ENCODE measurements at regions not wholly inside any gene's neighbourhood (a gene's known extent, or its start where the extent isn't known, plus 50 kb on each side); places are given as distances from the start of the nearest gene placed in this dataset.
A peak's percentile ranks its signal among the peaks of the same experiment; 100 is the strongest.

DNA sequence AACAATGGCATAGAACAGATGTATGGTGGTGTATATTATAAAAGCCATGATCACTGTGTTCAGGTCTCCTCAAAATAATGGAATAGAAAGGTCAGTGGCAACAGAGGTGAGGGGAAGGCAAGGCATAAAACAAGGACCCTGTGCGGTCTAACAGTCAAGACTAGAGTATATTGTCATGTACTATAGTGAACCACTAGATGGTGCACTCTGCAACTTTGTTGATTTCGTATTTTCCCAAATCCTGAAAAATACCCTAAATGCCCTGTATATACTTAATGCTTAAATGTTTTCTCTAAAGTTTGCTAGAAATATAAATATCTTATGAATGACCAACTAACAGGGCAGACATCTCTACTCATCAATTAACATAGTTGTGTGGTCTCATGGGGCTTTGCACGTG is 453.0 kb downstream of the PCDH11X start:
- no peaks in the 10 kb centered on the region for H3K36me3 ChIP-seq
- 61% methylated on average over 3 of the region's 3 CpGs for WGBS
- DNase-seq (ENCODE audit: extremely low spot score): no peak
- H3K27me3 ChIP-seq: no peaks in the 10 kb centered on the region
- no peaks in the 10 kb centered on the region for H3K4me1 ChIP-seq
- TF ChIP-seq, protein P1, sequence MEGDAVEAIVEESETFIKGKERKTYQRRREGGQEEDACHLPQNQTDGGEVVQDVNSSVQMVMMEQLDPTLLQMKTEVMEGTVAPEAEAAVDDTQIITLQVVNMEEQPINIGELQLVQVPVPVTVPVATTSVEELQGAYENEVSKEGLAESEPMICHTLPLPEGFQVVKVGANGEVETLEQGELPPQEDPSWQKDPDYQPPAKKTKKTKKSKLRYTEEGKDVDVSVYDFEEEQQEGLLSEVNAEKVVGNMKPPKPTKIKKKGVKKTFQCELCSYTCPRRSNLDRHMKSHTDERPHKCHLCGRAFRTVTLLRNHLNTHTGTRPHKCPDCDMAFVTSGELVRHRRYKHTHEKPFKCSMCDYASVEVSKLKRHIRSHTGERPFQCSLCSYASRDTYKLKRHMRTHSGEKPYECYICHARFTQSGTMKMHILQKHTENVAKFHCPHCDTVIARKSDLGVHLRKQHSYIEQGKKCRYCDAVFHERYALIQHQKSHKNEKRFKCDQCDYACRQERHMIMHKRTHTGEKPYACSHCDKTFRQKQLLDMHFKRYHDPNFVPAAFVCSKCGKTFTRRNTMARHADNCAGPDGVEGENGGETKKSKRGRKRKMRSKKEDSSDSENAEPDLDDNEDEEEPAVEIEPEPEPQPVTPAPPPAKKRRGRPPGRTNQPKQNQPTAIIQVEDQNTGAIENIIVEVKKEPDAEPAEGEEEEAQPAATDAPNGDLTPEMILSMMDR (IDR thresholded peaks at IDR 0.05): peak in 2 of 3 experiments; percentile 22 to 24
- TF ChIP-seq EP300 (IDR thresholded peaks at IDR 0.05) (no peak), POLR2AphosphoS5 (IDR thresholded peaks at IDR 0.05) (no peak)
- no peaks in the 10 kb centered on the region for H3K9me3 ChIP-seq
- H3K27ac ChIP-seq (replicated peaks in 1 of 4): no peak overlapping the region
- H3K4me3 ChIP-seq: no peak overlapping the region
- intact Hi-C loops (cut with DNase I): no loop called here

DNA sequence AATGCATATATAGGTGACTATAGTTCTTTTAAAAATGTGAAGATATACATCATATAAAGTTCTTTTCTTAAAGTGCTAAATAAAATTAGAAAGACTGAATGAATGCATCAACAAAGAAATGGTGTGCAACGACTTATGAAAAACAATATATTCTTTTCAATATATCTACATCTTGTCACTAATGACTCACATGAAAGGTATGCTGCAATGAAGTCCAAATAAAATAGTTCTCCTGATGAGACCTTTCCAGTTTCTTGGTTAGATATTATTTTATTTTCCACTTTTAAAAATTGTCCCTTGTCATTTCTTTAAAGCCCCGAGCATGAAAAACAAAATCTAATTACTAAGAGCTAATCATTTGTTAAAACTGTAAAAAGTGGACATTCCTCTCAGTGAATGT is 462.1 kb downstream of the PCDH11X start:
- H3K4me1 ChIP-seq: no peaks in the 10 kb centered on the region
- no peaks in the 10 kb centered on the region for H3K36me3 ChIP-seq
- H3K9me3 ChIP-seq: no peaks in the 10 kb centered on the region
- no peak for DNase-seq (ENCODE audit: extremely low spot score)
- 67% methylated on average over 2 of the region's 2 CpGs for WGBS
- intact Hi-C loops (cut with DNase I): no loop called here
- no peak overlapping the region for H3K4me3 ChIP-seq
- no peak for TF ChIP-seq POLR2AphosphoS5 (IDR thresholded peaks at IDR 0.05)
- TF ChIP-seq EP300 (IDR thresholded peaks at IDR 0.05): no peak
- TF ChIP-seq POLR2A (IDR thresholded peaks at IDR 0.05; ENCODE audit: low read depth): no peak
- TF ChIP-seq, protein P1 (IDR thresholded peaks at IDR 0.05): no peak
- no peak overlapping the region for H3K27ac ChIP-seq (replicated peaks in 1 of 4)
- H3K27me3 ChIP-seq: no peaks in the 10 kb centered on the region

DNA sequence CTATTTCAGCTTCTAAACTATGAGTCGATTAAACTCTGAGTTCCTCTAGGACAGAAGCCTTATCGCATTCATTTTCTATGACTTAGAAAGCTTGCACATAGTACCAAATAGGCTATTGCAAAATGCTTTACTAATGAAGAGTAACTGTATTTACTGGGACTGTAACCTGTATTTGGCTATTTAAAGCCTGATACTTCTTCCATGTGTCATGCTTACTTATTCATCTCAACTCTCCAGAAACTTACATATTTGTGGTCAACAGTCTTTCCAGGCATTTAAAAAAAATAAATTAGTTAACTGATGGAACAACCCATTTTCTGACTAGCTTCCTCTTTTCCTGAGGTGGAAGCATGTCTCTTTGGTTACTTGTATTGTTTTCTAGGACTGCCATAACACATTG is 467.9 kb downstream of the PCDH11X start:
- intact Hi-C loops (cut with DNase I): no loop called here
- TF ChIP-seq POLR2AphosphoS5 (IDR thresholded peaks at IDR 0.05) (no peak), EP300 (IDR thresholded peaks at IDR 0.05) (no peak), POLR2A (IDR thresholded peaks at IDR 0.05; ENCODE audit: low read depth) (no peak)
- TF ChIP-seq, protein P1 (IDR thresholded peaks at IDR 0.05): no peak
- no peaks in the 10 kb centered on the region for H3K4me1 ChIP-seq
- no peaks in the 10 kb centered on the region for H3K36me3 ChIP-seq
- no peaks in the 10 kb centered on the region for H3K9me3 ChIP-seq
- 90% methylated on average over 2 of the region's 2 CpGs for WGBS
- no peak for DNase-seq (ENCODE audit: extremely low spot score)
- H3K27ac ChIP-seq (replicated peaks in 1 of 4): no peak overlapping the region
- H3K4me3 ChIP-seq: no peak overlapping the region
- H3K27me3 ChIP-seq: no peaks in the 10 kb centered on the region

DNA sequence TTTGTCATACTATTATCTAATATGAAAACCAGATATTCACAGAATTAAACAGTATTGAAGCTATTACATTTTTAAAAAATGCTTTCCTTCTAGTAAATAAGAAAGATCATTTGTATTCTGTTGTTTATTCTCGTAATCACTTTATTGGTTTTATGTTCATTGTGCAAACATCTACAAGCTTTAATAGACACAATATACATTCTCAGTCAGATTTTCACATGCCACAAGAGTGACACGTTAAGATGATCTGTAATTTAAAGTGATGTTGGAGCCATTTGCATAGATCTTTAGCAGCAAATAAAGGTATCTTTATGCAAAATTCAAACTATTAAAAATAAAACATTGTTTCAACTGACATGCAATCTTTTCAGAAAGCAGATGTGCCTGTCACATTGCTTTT is 469.9 kb downstream of the PCDH11X start:
- no peaks in the 10 kb centered on the region for H3K36me3 ChIP-seq
- H3K4me1 ChIP-seq: no peaks in the 10 kb centered on the region
- DNase-seq (ENCODE audit: extremely low spot score): no peak
- intact Hi-C loops (cut with DNase I): no loop called here
- no peak overlapping the region for H3K27ac ChIP-seq (replicated peaks in 1 of 4)
- no peak overlapping the region for H3K4me3 ChIP-seq
- TF ChIP-seq POLR2A (IDR thresholded peaks at IDR 0.05; ENCODE audit: low read depth) (no peak), EP300 (IDR thresholded peaks at IDR 0.05) (no peak)
- WGBS: 73% methylated on average over 2 of the region's 2 CpGs
- H3K9me3 ChIP-seq: no peaks in the 10 kb centered on the region
- H3K27me3 ChIP-seq: no peaks in the 10 kb centered on the region

DNA sequence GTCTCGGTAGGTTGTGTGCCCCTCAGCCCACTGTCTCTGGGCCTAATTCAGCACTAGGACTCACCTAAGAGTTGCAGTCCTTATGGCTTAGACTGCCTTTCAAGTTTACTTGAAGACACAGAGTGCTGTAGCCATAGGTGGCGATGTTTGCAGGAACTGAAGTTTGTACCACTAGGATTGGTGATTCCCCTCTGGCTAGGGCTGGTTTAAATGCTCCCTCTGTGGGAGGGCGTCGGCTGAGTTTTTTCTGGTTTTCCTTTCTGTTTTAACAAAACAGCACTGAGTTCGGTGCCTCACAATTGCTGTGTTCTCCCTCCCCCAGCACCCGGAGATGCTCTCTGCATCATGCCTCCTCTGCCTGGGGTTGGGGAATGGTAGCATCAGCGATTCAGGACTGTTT is 480.9 kb downstream of the PCDH11X start:
- Histone ChIP-seq H3K9me3 (peaks cover 0 to 11% (median 5%) of the 10 kb centered on the region in 4 donors), H3K4me3 (no peak overlapping the region), H3K27me3 (no peaks in the 10 kb centered on the region), H3K27ac (replicated peaks in 1 of 4) (no peak overlapping the region), H3K36me3 (no peaks in the 10 kb centered on the region), H3K4me1 (no peaks in the 10 kb centered on the region)
- TF ChIP-seq POLR2AphosphoS5 (IDR thresholded peaks at IDR 0.05): no peak
- TF ChIP-seq, protein P1 (IDR thresholded peaks at IDR 0.05): no peak
- TF ChIP-seq EP300 (IDR thresholded peaks at IDR 0.05): no peak
- TF ChIP-seq POLR2A (IDR thresholded peaks at IDR 0.05; ENCODE audit: low read depth): no peak
- 86% methylated on average over 6 of the region's 7 CpGs for WGBS
- DNase-seq (ENCODE audit: extremely low spot score): no peak
- intact Hi-C loops (cut with DNase I): no loop called here
